ENCODE measurements at regions not wholly inside any gene's neighbourhood (a gene's known extent, or its start where the extent isn't known, plus 50 kb on each side); places are given as distances from the start of the nearest gene placed in this dataset.

GRCh38 chr22:47858773-47859306, 1096.4 kb downstream of the TBC1D22A start:
- in situ Hi-C loops (cut with HindIII; ENCODE audit: low sequenced_read_pairs): no loop called here

GRCh38 chr22:47854680-47855079, 1092.2 kb downstream of the TBC1D22A start:
- in situ Hi-C loops (cut with HindIII; ENCODE audit: low sequenced_read_pairs): no loop called here

- in situ Hi-C loops (cut with HindIII; ENCODE audit: low sequenced_read_pairs): no loop called here
These were observed 1091.8 kb downstream of the TBC1D22A start for GRCh38 chr22:47854251-47854650.

GRCh38 chr22:47853750-47854149, 1091.3 kb downstream of the TBC1D22A start:
- in situ Hi-C loops (cut with HindIII; ENCODE audit: low sequenced_read_pairs): no loop called here

- in situ Hi-C loops (cut with HindIII; ENCODE audit: low sequenced_read_pairs): no loop called here
These were observed 1089.1 kb downstream of the TBC1D22A start for GRCh38 chr22:47851586-47851985.

GRCh38 chr22:47850644-47851151, 1088.2 kb downstream of the TBC1D22A start:
- in situ Hi-C loops (cut with HindIII; ENCODE audit: low sequenced_read_pairs): no loop called here

- in situ Hi-C loops (cut with HindIII; ENCODE audit: low sequenced_read_pairs): no loop called here
These were observed 1087.1 kb downstream of the TBC1D22A start for GRCh38 chr22:47849576-47849975.

GRCh38 chr22:47848184-47848920, 1085.9 kb downstream of the TBC1D22A start:
- in situ Hi-C loops (cut with HindIII; ENCODE audit: low sequenced_read_pairs): no loop called here

GRCh38 chr22:47847131-47847890, 1084.9 kb downstream of the TBC1D22A start:
- in situ Hi-C loops (cut with HindIII; ENCODE audit: low sequenced_read_pairs): no loop called here

- in situ Hi-C loops (cut with HindIII; ENCODE audit: low sequenced_read_pairs): no loop called here
These were observed 1083.8 kb downstream of the TBC1D22A start for GRCh38 chr22:47846206-47846605.

- in situ Hi-C loops (cut with HindIII; ENCODE audit: low sequenced_read_pairs): no loop called here
These were observed 1079.7 kb downstream of the TBC1D22A start for GRCh38 chr22:47842119-47842518.

GRCh38 chr22:47841156-47841555, 1078.7 kb downstream of the TBC1D22A start:
- in situ Hi-C loops (cut with HindIII; ENCODE audit: low sequenced_read_pairs): no loop called here

GRCh38 chr22:47839595-47840227, 1077.3 kb downstream of the TBC1D22A start:
- in situ Hi-C loops (cut with HindIII; ENCODE audit: low sequenced_read_pairs): no loop called here

GRCh38 chr22:47837703-47838102, 1075.3 kb downstream of the TBC1D22A start:
- in situ Hi-C loops (cut with HindIII; ENCODE audit: low sequenced_read_pairs): no loop called here

- in situ Hi-C loops (cut with HindIII; ENCODE audit: low sequenced_read_pairs): no loop called here
These were observed 1074.5 kb downstream of the TBC1D22A start for GRCh38 chr22:47836957-47837356.

- in situ Hi-C loops (cut with HindIII; ENCODE audit: low sequenced_read_pairs): no loop called here
These were observed 1073.3 kb downstream of the TBC1D22A start for GRCh38 chr22:47835726-47836125.

- in situ Hi-C loops (cut with HindIII; ENCODE audit: low sequenced_read_pairs): no loop called here
These were observed 1063.6 kb downstream of the TBC1D22A start for GRCh38 chr22:47826016-47826415.

- in situ Hi-C loops (cut with HindIII; ENCODE audit: low sequenced_read_pairs): no loop called here
These were observed 1060.0 kb downstream of the TBC1D22A start for GRCh38 chr22:47822422-47822821.

GRCh38 chr22:47818496-47818895, 1056.0 kb downstream of the TBC1D22A start:
- in situ Hi-C loops (cut with HindIII; ENCODE audit: low sequenced_read_pairs): no loop called here

GRCh38 chr22:47817380-47817779, 1054.9 kb downstream of the TBC1D22A start:
- in situ Hi-C loops (cut with HindIII; ENCODE audit: low sequenced_read_pairs): no loop called here

GRCh38 chr22:47816863-47817210, 1054.4 kb downstream of the TBC1D22A start:
- in situ Hi-C loops (cut with HindIII; ENCODE audit: low sequenced_read_pairs): no loop called here

Data from DLD1 (cell line).